Vagina (tissue), 2 donors: ENCODE measurements at regions not wholly inside any gene's neighbourhood (a gene's known extent, or its start where the extent isn't known, plus 50 kb on each side); places are given as distances from the start of the nearest gene placed in this dataset.

Source experiments
- POLR2A ChIP-seq, 2 donors: fragments of 450-650 bp; IDR thresholded peaks; one replicate each; pipeline ENCODE4 v1.6.1; 2017; ENCODE audit warnings: antibody characterized with exemption in 2 of 2, mild to moderate bottlenecking in 2 of 2, moderate library complexity in 2 of 2
- POLR2AphosphoS5 ChIP-seq, 2 donors: sonication (generic); formaldehyde crosslinking; IDR thresholded peaks; one replicate each; pipeline ENCODE4 v1.9.0; 2017; ENCODE audit warnings: antibody characterized with exemption in 2 of 2, mild to moderate bottlenecking in 2 of 2, low read depth in 1 of 2; ENCODE audit not compliant: insufficient read depth in 1 of 2
- TF ChIP-seq, protein P1 (sequence below), 3 experiments: fragments of 450-650 bp in 2 of 3; fragments of 200-600 bp in 1 of 3; sonication (generic) in 1 of 3; IDR thresholded peaks; one replicate each; pipeline ENCODE4 v1.5.1; 2017 to 2019; ENCODE audit warnings: antibody characterized with exemption in 3 of 3, mild to moderate bottlenecking in 2 of 3, moderate library complexity in 2 of 3

DNA sequence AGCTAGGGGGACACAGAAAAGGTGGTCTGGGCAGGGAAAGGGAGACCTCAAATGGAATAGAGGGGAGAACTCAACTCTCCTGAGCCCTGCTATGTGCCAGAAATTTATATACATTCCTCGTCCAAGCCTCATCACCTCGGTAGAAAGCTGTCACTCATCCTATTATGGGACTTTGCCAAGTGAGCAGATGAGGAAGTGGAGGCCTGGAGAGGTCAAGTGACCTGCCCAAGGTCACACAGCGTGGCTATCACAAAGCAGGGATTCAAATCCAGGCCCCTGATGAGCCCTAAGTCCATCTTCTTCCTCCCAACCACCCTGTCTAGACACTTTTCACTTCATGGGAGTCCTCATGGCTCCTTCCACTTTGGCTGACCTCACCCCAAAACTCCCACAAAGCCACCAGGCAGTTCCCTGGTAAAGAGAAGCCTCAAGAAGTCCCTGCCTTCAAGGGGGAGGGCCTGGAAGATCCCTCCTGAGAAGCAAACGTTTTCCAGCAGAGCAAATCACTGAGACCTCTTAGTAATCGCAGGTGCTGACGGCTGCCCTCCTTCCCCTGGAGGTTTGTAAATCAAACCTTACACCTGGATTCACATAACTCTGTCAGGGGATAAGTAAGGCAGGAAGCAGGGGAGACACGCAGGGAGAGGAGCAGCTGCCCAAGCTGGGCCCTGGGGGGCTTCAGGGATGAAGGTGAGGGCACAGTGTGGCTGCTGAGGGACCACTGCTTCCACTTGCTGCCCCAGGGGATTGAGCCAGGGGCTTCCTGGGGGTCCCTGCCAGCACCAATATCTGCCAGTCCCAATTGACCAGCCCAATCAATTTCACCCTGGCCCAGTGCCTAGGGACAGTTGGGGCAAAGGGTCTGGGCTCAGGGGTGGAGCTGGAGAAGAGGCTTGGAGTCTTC lies 351.2 kb downstream of the MATN1 start:
- TF ChIP-seq, protein P1, sequence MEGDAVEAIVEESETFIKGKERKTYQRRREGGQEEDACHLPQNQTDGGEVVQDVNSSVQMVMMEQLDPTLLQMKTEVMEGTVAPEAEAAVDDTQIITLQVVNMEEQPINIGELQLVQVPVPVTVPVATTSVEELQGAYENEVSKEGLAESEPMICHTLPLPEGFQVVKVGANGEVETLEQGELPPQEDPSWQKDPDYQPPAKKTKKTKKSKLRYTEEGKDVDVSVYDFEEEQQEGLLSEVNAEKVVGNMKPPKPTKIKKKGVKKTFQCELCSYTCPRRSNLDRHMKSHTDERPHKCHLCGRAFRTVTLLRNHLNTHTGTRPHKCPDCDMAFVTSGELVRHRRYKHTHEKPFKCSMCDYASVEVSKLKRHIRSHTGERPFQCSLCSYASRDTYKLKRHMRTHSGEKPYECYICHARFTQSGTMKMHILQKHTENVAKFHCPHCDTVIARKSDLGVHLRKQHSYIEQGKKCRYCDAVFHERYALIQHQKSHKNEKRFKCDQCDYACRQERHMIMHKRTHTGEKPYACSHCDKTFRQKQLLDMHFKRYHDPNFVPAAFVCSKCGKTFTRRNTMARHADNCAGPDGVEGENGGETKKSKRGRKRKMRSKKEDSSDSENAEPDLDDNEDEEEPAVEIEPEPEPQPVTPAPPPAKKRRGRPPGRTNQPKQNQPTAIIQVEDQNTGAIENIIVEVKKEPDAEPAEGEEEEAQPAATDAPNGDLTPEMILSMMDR (IDR thresholded peaks at IDR 0.05), result no peak
- TF ChIP-seq POLR2AphosphoS5 (IDR thresholded peaks at IDR 0.05; ENCODE audit: insufficient read depth in 1 of 2, low read depth in 1 of 2) (no peak), POLR2A (IDR thresholded peaks at IDR 0.05) (no peak)
